ENCODE measurements at regions not wholly inside any gene's neighbourhood (a gene's known extent, or its start where the extent isn't known, plus 50 kb on each side); places are given as distances from the start of the nearest gene placed in this dataset.
"Not testable (repeated sequence)": the region's sequence is repeated elsewhere in the genome, so short reads cannot be mapped to it uniquely, and the experiment has no call there.

DNA sequence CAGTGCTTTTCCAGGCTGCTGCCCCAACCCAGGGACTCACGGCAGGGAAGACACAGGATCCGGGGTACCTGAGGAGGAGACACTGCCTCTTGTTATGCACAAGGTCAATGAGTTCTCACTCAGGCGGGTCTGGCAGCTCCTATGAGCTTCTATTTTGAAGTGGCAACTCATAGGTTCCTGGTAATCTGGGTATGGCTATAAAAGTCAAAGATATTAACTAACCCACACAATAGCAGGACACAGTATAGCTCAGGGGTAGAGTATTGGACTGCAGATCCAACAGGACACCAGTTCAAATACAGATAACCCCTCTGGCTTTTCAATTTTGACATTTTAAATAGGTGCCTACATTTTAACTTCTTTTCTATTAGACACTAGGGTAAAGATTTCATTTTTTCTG lies 130.3 kb upstream of the ZNF746 start:
- TF ChIP-seq, protein P1, sequence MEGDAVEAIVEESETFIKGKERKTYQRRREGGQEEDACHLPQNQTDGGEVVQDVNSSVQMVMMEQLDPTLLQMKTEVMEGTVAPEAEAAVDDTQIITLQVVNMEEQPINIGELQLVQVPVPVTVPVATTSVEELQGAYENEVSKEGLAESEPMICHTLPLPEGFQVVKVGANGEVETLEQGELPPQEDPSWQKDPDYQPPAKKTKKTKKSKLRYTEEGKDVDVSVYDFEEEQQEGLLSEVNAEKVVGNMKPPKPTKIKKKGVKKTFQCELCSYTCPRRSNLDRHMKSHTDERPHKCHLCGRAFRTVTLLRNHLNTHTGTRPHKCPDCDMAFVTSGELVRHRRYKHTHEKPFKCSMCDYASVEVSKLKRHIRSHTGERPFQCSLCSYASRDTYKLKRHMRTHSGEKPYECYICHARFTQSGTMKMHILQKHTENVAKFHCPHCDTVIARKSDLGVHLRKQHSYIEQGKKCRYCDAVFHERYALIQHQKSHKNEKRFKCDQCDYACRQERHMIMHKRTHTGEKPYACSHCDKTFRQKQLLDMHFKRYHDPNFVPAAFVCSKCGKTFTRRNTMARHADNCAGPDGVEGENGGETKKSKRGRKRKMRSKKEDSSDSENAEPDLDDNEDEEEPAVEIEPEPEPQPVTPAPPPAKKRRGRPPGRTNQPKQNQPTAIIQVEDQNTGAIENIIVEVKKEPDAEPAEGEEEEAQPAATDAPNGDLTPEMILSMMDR (IDR thresholded peaks at IDR 0.05) = no peak
- DNase-seq (ENCODE audit: low spot score) = no peak
- ATAC-seq (ENCODE audit: low FRiP score) = no peak

- TF ChIP-seq, protein P1 (IDR thresholded peaks at IDR 0.05) = no peak
- DNase-seq (ENCODE audit: low spot score) = no peak
- ATAC-seq (ENCODE audit: low FRiP score) = no peak
Observed at GRCh38 chr7:149626972-149627371, 129.4 kb upstream of the ZNF746 start.

DNA sequence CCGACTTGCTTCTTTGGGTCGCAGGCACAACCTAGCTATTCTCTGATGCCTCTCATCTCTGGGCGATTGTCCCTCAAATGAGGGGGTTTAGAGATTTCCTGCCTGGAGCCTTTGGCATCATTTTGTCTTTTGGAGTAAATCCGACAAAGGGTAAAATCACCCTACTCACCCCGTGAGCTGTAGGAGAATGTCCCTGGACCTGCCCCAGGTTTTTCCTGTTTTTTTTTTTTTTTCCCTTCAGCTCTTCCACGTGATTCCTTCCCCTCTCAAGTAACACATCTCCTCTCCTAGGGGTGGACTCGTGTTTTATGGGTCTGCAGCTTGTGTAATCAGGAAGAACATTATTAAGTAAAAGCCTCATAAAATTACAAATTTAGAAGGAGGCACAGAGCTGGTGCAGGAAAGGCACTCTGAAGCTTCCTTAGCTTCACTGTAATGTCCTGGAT lies 128.4 kb upstream of the ZNF746 start:
- no peak for DNase-seq (ENCODE audit: low spot score)
- TF ChIP-seq, protein P1 (IDR thresholded peaks at IDR 0.05) = no peak
- no peak for ATAC-seq (ENCODE audit: low FRiP score)

- ATAC-seq (ENCODE audit: low FRiP score) (no peak), DNase-seq (ENCODE audit: low spot score) (no peak)
- TF ChIP-seq, protein P1 (IDR thresholded peaks at IDR 0.05) = no peak
Observed at GRCh38 chr7:149625340-149625946, 127.8 kb upstream of the ZNF746 start.

- DNase-seq (ENCODE audit: low spot score) (peak; percentile 79), ATAC-seq (ENCODE audit: low FRiP score) (peak; percentile 98)
- TF ChIP-seq, protein P1 (IDR thresholded peaks at IDR 0.05) = peak in 2 of 3 donors; percentile 88 to 89
Observed at GRCh38 chr7:149624419-149625339, 127.1 kb upstream of the ZNF746 start.

- TF ChIP-seq, protein P1 (IDR thresholded peaks at IDR 0.05) = no peak
- ATAC-seq (ENCODE audit: low FRiP score) (peak; percentile 22), DNase-seq (ENCODE audit: low spot score) (no peak)
Observed at GRCh38 chr7:149624006-149624405, 126.4 kb upstream of the ZNF746 start.

DNA sequence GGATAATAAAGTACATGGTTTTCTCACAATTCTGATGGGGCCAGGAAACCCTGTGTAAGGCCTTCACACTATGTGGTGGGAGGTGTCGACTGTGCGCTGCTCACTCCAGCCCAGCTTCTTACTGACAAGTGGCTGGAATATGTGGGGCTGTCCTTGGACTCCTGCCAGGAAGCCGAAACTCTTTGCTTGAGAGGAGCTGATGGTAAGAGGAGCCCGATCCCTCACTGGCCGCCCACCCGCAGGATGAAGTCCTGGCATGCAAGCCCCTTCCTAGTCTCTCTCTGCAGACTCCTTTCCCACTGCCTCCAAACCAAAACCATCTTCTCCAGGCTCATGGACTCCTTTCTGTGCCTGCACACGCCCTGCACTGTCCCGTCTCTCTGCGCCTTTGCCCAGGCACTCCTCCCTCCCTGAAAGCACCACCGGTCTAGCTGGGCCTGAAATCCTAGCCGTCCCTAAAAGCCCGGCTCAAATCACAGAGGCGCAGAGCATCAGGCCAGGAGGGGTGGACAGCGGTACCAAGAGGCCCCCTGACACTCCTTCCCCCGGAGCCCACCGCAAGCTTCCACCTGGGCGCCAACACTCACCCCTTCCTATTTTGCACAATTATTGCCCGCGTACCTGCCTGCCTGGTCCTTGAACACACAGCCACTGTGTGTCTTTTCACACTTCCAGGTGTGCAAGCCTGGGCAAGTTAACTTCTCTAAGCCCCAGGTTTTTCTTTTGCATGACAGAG lies 125.8 kb upstream of the ZNF746 start:
- peak; percentile 55 for DNase-seq (ENCODE audit: low spot score)
- not testable (repeated sequence) for ATAC-seq (ENCODE audit: low FRiP score)
